H9 (cell line): ENCODE measurements at regions not wholly inside any gene's neighbourhood (a gene's known extent, or its start where the extent isn't known, plus 50 kb on each side); places are given as distances from the start of the nearest gene placed in this dataset.

Experiments used
- DNase-seq: peaks from one replicate; pipeline ENCODE4 v3.0.0-alpha.2; 2017
- H2AFZ ChIP-seq: one replicate; pipeline ENCODE4 v1.6.1; 2013; ENCODE audit warnings: mild to moderate bottlenecking, low read length, control low read depth, moderate library complexity
- H2AK5ac ChIP-seq: 2 replicates; pipeline ENCODE4 v1.6.1; 2013; ENCODE audit warnings: low read length, control low read depth, mixed read lengths; ENCODE audit not compliant: insufficient read length
- H2BK120ac ChIP-seq: one replicate; pipeline ENCODE4 v1.6.1; 2013; ENCODE audit warnings: low read depth, mild to moderate bottlenecking, low read length, control low read depth, inconsistent platforms; ENCODE audit not compliant: poor library complexity, severe bottlenecking
- H2BK12ac ChIP-seq: 2 replicates; pipeline ENCODE4 v1.6.1; 2013; ENCODE audit warnings: low read length, control low read depth, mixed read lengths, low read depth; ENCODE audit not compliant: insufficient read length
- H2BK15ac ChIP-seq: 2 replicates; pipeline ENCODE4 v1.6.1; 2013; ENCODE audit warnings: low read depth, low read length, control low read depth
- H2BK20ac ChIP-seq: one replicate; pipeline ENCODE4 v1.6.1; 2013; ENCODE audit warnings: low read depth, mild to moderate bottlenecking, low read length, control low read depth, inconsistent platforms; ENCODE audit not compliant: poor library complexity, severe bottlenecking
- H2BK5ac ChIP-seq: 2 replicates; pipeline ENCODE4 v1.6.1; 2013; ENCODE audit warnings: low read length, control low read depth, mixed read lengths; ENCODE audit not compliant: insufficient read length
- H3K14ac ChIP-seq: 2 replicates; pipeline ENCODE4 v1.6.1; 2013; ENCODE audit warnings: low read length, control low read depth; ENCODE audit not compliant: insufficient read depth
- H3K18ac ChIP-seq: 2 replicates; pipeline ENCODE4 v1.6.1; 2013; ENCODE audit warnings: low read depth, mild to moderate bottlenecking, mixed read lengths, low read length, control low read depth; ENCODE audit not compliant: insufficient read length
- H3K23ac ChIP-seq: 2 replicates; pipeline ENCODE4 v1.6.1; 2013; ENCODE audit warnings: low read length, control low read depth, mixed read lengths, low read depth; ENCODE audit not compliant: insufficient read length
- H3K23me2 ChIP-seq: 2 replicates; pipeline ENCODE4 v1.6.1; 2013; ENCODE audit warnings: low read depth, mild to moderate bottlenecking, mixed read lengths, low read length, control low read depth; ENCODE audit not compliant: insufficient read length, poor library complexity, severe bottlenecking
- H3K27ac ChIP-seq: 2 replicates; pipeline ENCODE4 v1.5.1; 2013; ENCODE audit warnings: low read length, control low read depth, mixed read lengths, low read depth; ENCODE audit not compliant: insufficient read length
- H3K27me3 ChIP-seq: 2 replicates; pipeline ENCODE4 v1.6.1; 2013; ENCODE audit warnings: low read length, control low read depth, inconsistent platforms; ENCODE audit not compliant: insufficient read depth
- H3K4ac ChIP-seq: 2 replicates; pipeline ENCODE4 v1.6.1; 2013; ENCODE audit warnings: low read depth, mild to moderate bottlenecking, control low read depth, inconsistent platforms, low read length, moderate library complexity
- H3K4me1 ChIP-seq: 2 replicates; pipeline ENCODE4 v1.6.1; 2013; ENCODE audit warnings: low read length, control low read depth, inconsistent platforms; ENCODE audit not compliant: insufficient read depth
- H3K4me2 ChIP-seq: 2 replicates; pipeline ENCODE4 v1.6.1; 2013; ENCODE audit warnings: low read length, control low read depth, mixed read lengths; ENCODE audit not compliant: insufficient read length, insufficient read depth
- H3K56ac ChIP-seq: 2 replicates; pipeline ENCODE4 v1.6.1; 2013; ENCODE audit warnings: low read depth, mild to moderate bottlenecking, mixed read lengths, low read length, control low read depth; ENCODE audit not compliant: insufficient read length
- H3K79me1 ChIP-seq: 2 replicates; pipeline ENCODE4 v1.6.1; 2013; ENCODE audit warnings: low read depth, mild to moderate bottlenecking, moderate library complexity, low read length, control low read depth, inconsistent platforms; ENCODE audit not compliant: insufficient read depth, poor library complexity, severe bottlenecking
- H3K79me2 ChIP-seq: 2 replicates; pipeline ENCODE4 v1.6.1; 2013; ENCODE audit warnings: low read length, control low read depth, inconsistent platforms; ENCODE audit not compliant: insufficient read depth
- H3K9ac ChIP-seq: 2 replicates; pipeline ENCODE4 v1.6.1; 2013; ENCODE audit warnings: low read length, control low read depth, mixed read lengths; ENCODE audit not compliant: insufficient read length; ENCODE audit errors: extremely low read depth
- H3K9me3 ChIP-seq: one replicate; pipeline ENCODE4 v1.6.1; 2013; ENCODE audit warnings: low read depth, low read length, inconsistent platforms; ENCODE audit not compliant: control insufficient read depth
- H3T11ph ChIP-seq: one replicate; pipeline ENCODE4 v1.6.1; 2013; ENCODE audit warnings: mild to moderate bottlenecking, low read length, control low read depth, inconsistent platforms
- H4K20me1 ChIP-seq: one replicate; pipeline ENCODE4 v1.6.1; 2013; ENCODE audit not compliant: control insufficient read depth, insufficient read length, insufficient read depth
- H4K5ac ChIP-seq: 2 replicates; pipeline ENCODE4 v1.6.1; 2013; ENCODE audit warnings: low read depth, mild to moderate bottlenecking, mixed read lengths, low read length, control low read depth; ENCODE audit not compliant: insufficient read length
- H4K8ac ChIP-seq: replicated peaks from 2 replicates; pipeline ENCODE4 v1.6.1; 2013; ENCODE audit warnings: low read length, control low read depth, mixed read lengths, low read depth; ENCODE audit not compliant: insufficient read length
- H4K91ac ChIP-seq: 2 replicates; pipeline ENCODE4 v1.6.1; 2013; ENCODE audit warnings: low read depth, mild to moderate bottlenecking, moderate library complexity, mixed read lengths, low read length, control low read depth; ENCODE audit not compliant: insufficient read length
- H3K27ac Mint-ChIP-seq, 3 experiments: 2 replicates in 2 of 3; 3 replicates in 1 of 3; pipeline ENCODE4 v1.8.0; 2020 to 2021; ENCODE audit warnings: mixed read lengths in 3 of 3, mild to moderate bottlenecking in 1 of 3, moderate library complexity in 1 of 3
- H3K27me3 Mint-ChIP-seq: 2 replicates; pipeline ENCODE4 v1.8.0; 2021; ENCODE audit warnings: low read depth, mild to moderate bottlenecking, moderate library complexity, mixed read lengths
- H3K36me3 Mint-ChIP-seq, 3 experiments: 2 replicates in 2 of 3; 3 replicates in 1 of 3; pipeline ENCODE4 v1.8.0; 2020 to 2021; ENCODE audit warnings: low read depth in 3 of 3, mixed read lengths in 3 of 3; ENCODE audit not compliant: insufficient read depth in 1 of 3
- H3K4me1 Mint-ChIP-seq, 2 experiments: 2 replicates each; pipeline ENCODE4 v1.8.0; 2020; ENCODE audit warnings: mixed read lengths in 2 of 2
- H3K4me3 Mint-ChIP-seq, 2 experiments: 2 replicates in 1 of 2; 3 replicates in 1 of 2; pipeline ENCODE4 v1.8.0; 2020 to 2021; ENCODE audit warnings: mild to moderate bottlenecking in 2 of 2, mixed read lengths in 2 of 2, moderate library complexity in 1 of 2
- H3K9me3 Mint-ChIP-seq, 2 experiments: 2 replicates in 1 of 2; 3 replicates in 1 of 2; pipeline ENCODE4 v1.8.0; 2020; ENCODE audit warnings: mild to moderate bottlenecking in 2 of 2, mixed read lengths in 2 of 2, moderate library complexity in 1 of 2
- CTCF ChIP-seq: fragments of 200-600 bp; sonication (generic); conservative IDR thresholded peaks from 3 replicates; pipeline ENCODE4 v1.8.0; 2021; ENCODE audit warnings: antibody characterized with exemption, mild to moderate bottlenecking
- WGBS: extraction: QIAGEN DNeasy Blood & Tissue Kit; methylation state at CpG from one replicate; pipeline ENCODE4 v1.1.7; 2013; ENCODE audit warnings: missing lambda C conversion rate, low lambda C conversion rate, mixed read lengths; ENCODE audit not compliant: insufficient read length; ENCODE audit errors: extremely low coverage; 5-methylcytosine and 5-hydroxymethylcytosine counted together

DNA sequence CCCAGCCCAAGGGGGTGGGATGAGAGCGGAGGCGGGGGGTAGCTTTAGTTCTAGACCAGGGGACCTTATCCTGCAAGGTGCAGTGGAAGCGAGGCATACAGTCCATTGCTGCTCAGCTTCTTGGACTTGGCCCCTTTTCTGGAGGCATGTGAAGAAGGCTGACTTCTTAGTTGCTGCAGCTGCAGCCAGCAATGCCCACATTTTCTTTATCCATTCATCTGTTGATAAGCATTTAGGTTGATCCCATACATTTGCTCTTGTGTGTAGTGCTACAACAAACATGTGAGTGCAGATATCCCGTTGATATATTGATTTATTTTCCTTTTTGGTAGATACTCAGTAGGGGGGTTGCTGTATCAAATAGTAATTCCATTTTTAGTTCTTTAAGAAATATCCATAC lies 461.2 kb upstream of the IMPG1 start:
- no peak overlapping the region for H4K91ac ChIP-seq
- WGBS, result no CpG with 5 or more reads among the region's 4 CpGs
- no peak overlapping the region for H3K9ac ChIP-seq
- H3K56ac ChIP-seq, result no peak overlapping the region
- H4K5ac ChIP-seq, result no peak overlapping the region
- no peak overlapping the region for H4K8ac ChIP-seq
- H2BK20ac ChIP-seq, result no peak overlapping the region
- no peaks in the 10 kb centered on the region for H4K20me1 ChIP-seq
- H3K4me2 ChIP-seq, result no peak overlapping the region
- H3K18ac ChIP-seq, result no peak overlapping the region
- H3K14ac ChIP-seq, result no peak overlapping the region; the same call in 1 of the 2 replicates
- Mint-ChIP-seq H3K36me3 (peaks cover 0 to 4% (median 2%) of the 10 kb centered on the region in 3 experiments; a peak in 4 of 7 replicates), H3K27me3 (no peaks in the 10 kb centered on the region), H3K4me1 (no peaks in the 10 kb centered on the region; a peak in 1 of 4 replicates), H3K4me3 (no peak overlapping the region), H3K27ac (no peak overlapping the region), H3K9me3 (peaks cover 0 to 7% of the 10 kb centered on the region in 2 experiments; a peak in 3 of 5 replicates)
- H2BK12ac ChIP-seq, result no peak overlapping the region
- H3K79me1 ChIP-seq, result no peaks in the 10 kb centered on the region
- no peaks in the 10 kb centered on the region for H3K27me3 ChIP-seq
- no peak overlapping the region for H3K27ac ChIP-seq
- H3K23ac ChIP-seq, result no peak overlapping the region
- no peak overlapping the region for H3K4ac ChIP-seq
- H3K79me2 ChIP-seq, result no peaks in the 10 kb centered on the region
- H2BK120ac ChIP-seq, result no peak overlapping the region
- no peak for TF ChIP-seq CTCF
- no peak overlapping the region for H2AFZ ChIP-seq
- H2BK5ac ChIP-seq, result no peak overlapping the region
- H2AK5ac ChIP-seq, result no peak overlapping the region
- no peaks in the 10 kb centered on the region for H3K23me2 ChIP-seq
- no peak overlapping the region for H2BK15ac ChIP-seq
- no peaks in the 10 kb centered on the region for H3K9me3 ChIP-seq
- DNase-seq, result no peak
- H3T11ph ChIP-seq, result no peak overlapping the region
- no peaks in the 10 kb centered on the region for H3K4me1 ChIP-seq
